Gastroesophageal sphincter (tissue), 4 donors: ENCODE measurements at regions not wholly inside any gene's neighbourhood (a gene's known extent, or its start where the extent isn't known, plus 50 kb on each side); places are given as distances from the start of the nearest gene placed in this dataset.

ENCODE experiments used
- ATAC-seq: fragments of 150-250 bp; one replicate; pipeline ENCODE4 v1.9.1; 2016; ENCODE audit warnings: mild to moderate bottlenecking, moderate library complexity
- H3K27ac ChIP-seq, 4 donors: fragments of 200-600 bp; sonication (generic) in 3 of 4; 1 replicate in 3 of 4; 2 replicates in 1 of 4; pipeline ENCODE4 v1.5.1; 2016 to 2019
- H3K27me3 ChIP-seq: fragments of 200-600 bp; sonication (generic); one replicate; pipeline ENCODE4 v1.5.1; 2019
- H3K36me3 ChIP-seq, 2 donors: fragments of 200-600 bp; sonication (generic); one replicate each; pipeline ENCODE4 v1.5.1; 2019; ENCODE audit warnings: control low read depth in 1 of 2
- H3K4me1 ChIP-seq, 3 donors: fragments of 200-600 bp; sonication (generic); 1 replicate in 2 of 3; 2 replicates in 1 of 3; pipeline ENCODE4 v1.5.1; 2016 to 2019; ENCODE audit warnings: control low read depth in 2 of 3
- H3K4me3 ChIP-seq, 2 donors: fragments of 200-600 bp; sonication (generic); one replicate each; pipeline ENCODE4 v1.5.1; 2019; ENCODE audit warnings: mild to moderate bottlenecking in 1 of 2, moderate library complexity in 1 of 2
- H3K9me3 ChIP-seq, 3 donors: fragments of 200-600 bp; sonication (generic); one replicate each; pipeline ENCODE4 v1.5.1; 2017 to 2019; ENCODE audit warnings: control low read depth in 2 of 3
- CTCF ChIP-seq, 4 experiments: fragments of 200-600 bp in 2 of 4; fragments of 450-650 bp in 2 of 4; sonication (generic) in 1 of 4; IDR thresholded peaks; one replicate each; pipeline ENCODE4 v1.5.1; 2017 to 2019; ENCODE audit warnings: antibody characterized with exemption in 4 of 4, mild to moderate bottlenecking in 2 of 4, moderate library complexity in 2 of 4
- EP300 ChIP-seq: sonication (generic); formaldehyde crosslinking; IDR thresholded peaks from one replicate; pipeline ENCODE4 v1.6.1; 2017; ENCODE audit warnings: antibody characterized with exemption, mild to moderate bottlenecking
- POLR2A ChIP-seq, 2 donors: fragments of 450-650 bp; IDR thresholded peaks; one replicate each; pipeline ENCODE4 v1.6.1; 2017; ENCODE audit warnings: antibody characterized with exemption in 2 of 2, mild to moderate bottlenecking in 2 of 2, moderate library complexity in 1 of 2
- POLR2AphosphoS5 ChIP-seq: sonication (generic); formaldehyde crosslinking; IDR thresholded peaks from one replicate; pipeline ENCODE4 v1.6.1; 2017; ENCODE audit warnings: antibody characterized with exemption
- WGBS, 2 donors: methylation state at CpG; one replicate each; pipeline ENCODE4 v1.1.5; 2018; ENCODE audit warnings: low coverage in 1 of 2; 5-methylcytosine and 5-hydroxymethylcytosine counted together

DNA sequence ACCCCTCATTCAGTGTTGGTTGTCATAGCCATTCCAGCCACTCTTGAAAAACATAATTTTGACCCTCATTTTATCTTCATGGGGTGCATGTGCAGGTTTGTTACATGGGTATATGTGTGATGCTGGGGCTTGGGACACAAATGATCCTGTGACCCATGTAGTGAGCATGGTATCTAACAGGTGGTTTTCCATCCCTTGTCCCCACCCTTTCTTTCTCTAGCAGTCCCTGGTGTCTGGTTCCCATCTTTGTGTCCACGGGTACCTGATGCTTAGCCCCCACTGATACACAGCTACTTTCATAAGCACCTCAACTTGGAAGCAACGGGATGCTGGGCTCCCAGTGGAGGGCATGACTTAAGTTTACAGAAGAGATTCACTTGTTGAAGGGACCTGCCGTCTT, 373.5 kb downstream of the UQCRFS1 start:
- Histone ChIP-seq H3K9me3 (no peaks in the 10 kb centered on the region), H3K4me1 (no peaks in the 10 kb centered on the region), H3K27ac (no peak overlapping the region), H3K36me3 (no peaks in the 10 kb centered on the region), H3K4me3 (no peak overlapping the region), H3K27me3 (peaks cover 35% of the 10 kb centered on the region)
- TF ChIP-seq POLR2A (IDR thresholded peaks at IDR 0.05) = no peak
- no peak for TF ChIP-seq EP300
- no peak for TF ChIP-seq POLR2AphosphoS5
- TF ChIP-seq CTCF (IDR thresholded peaks at IDR 0.05) = no peak
- WGBS, 2 donors = 65 to 76% methylated on average over 2 to 3 of the region's 3 CpGs
- ATAC-seq = no peak

DNA sequence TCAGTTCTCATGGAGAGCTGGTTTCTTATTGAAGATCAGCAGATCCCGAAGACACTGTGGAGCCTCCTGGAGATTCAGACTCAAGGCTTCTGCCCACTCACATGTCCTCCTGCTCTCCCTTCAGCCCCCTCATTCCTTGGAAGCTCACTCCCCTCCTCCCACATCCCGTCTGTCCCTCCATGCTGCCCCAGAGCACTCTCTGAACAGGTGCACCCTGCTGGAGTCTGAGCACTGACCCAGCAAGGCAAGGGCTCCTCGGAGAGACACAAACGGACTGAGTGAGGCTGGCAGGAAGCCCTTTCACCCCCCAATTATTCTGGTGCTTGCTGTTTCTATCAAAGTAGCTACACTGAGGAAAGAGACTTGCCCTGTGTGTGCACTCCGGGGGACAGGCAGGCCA, 374.0 kb downstream of the UQCRFS1 start:
- no peak overlapping the region for H3K4me3 ChIP-seq
- no peak for TF ChIP-seq CTCF (IDR thresholded peaks at IDR 0.05)
- TF ChIP-seq POLR2A (IDR thresholded peaks at IDR 0.05) = no peak
- TF ChIP-seq POLR2AphosphoS5 = no peak
- TF ChIP-seq EP300 = no peak
- H3K36me3 ChIP-seq = no peaks in the 10 kb centered on the region
- 57 to 100% methylated on average over 1 to 5 of the region's 5 CpGs for WGBS, 2 donors
- no peaks in the 10 kb centered on the region for H3K4me1 ChIP-seq
- no peak for ATAC-seq
- no peaks in the 10 kb centered on the region for H3K9me3 ChIP-seq
- H3K27ac ChIP-seq = no peak overlapping the region
- peaks cover 40% of the 10 kb centered on the region for H3K27me3 ChIP-seq

DNA sequence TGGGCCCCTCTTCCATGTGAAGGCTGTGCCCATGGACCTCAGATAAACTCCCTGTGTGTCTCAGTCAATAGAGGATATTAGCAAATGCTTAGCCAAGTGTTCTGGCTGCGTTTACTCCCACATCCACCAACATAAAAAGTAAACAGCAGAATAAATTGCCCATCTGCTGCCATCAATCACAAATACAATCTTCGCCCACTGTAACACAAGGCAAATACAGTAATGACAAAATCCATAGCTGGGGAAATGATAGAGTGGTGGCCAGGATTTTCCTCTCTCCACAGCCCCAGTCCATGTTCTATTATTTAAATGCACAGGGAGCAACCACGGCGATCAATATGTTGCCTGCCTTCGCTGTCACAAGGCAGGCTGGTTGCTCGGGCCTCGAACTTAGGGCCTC, 376.5 kb downstream of the UQCRFS1 start:
- H3K4me3 ChIP-seq = no peak overlapping the region
- ATAC-seq = no peak

GRCh38 chr19:28834996-28835395, 378.0 kb downstream of the UQCRFS1 start:
- no peak for TF ChIP-seq POLR2A (IDR thresholded peaks at IDR 0.05)
- no peak for TF ChIP-seq CTCF (IDR thresholded peaks at IDR 0.05)
- 25 to 36% methylated on average over 2 to 3 of the region's 3 CpGs for WGBS, 2 donors
- H3K4me3 ChIP-seq = no peak overlapping the region

More for the DNA sequence above, 376.5 kb downstream of the UQCRFS1 start:
- no peak for TF ChIP-seq POLR2A (IDR thresholded peaks at IDR 0.05)
- no peak for TF ChIP-seq POLR2AphosphoS5
- TF ChIP-seq CTCF (IDR thresholded peaks at IDR 0.05) = no peak
- no peak for TF ChIP-seq EP300
- H3K27ac ChIP-seq = no peak overlapping the region
- no peaks in the 10 kb centered on the region for H3K4me1 ChIP-seq
- H3K36me3 ChIP-seq = no peaks in the 10 kb centered on the region
- no peaks in the 10 kb centered on the region for H3K9me3 ChIP-seq
- WGBS, 2 donors = 67 to 82% methylated on average over 2 to 7 of the region's 7 CpGs
- H3K27me3 ChIP-seq = peaks cover 40% of the 10 kb centered on the region

GRCh38 chr19:28831462-28831861, 381.5 kb downstream of the UQCRFS1 start:
- H3K9me3 ChIP-seq = no peaks in the 10 kb centered on the region
- WGBS, 2 donors = no CpG with 5 or more reads among the region's 5 CpGs
- no peak for ATAC-seq
- no peaks in the 10 kb centered on the region for H3K4me1 ChIP-seq
- no peaks in the 10 kb centered on the region for H3K36me3 ChIP-seq
- TF ChIP-seq POLR2AphosphoS5 = no peak
- TF ChIP-seq EP300 = no peak
- no peak for TF ChIP-seq CTCF (IDR thresholded peaks at IDR 0.05)
- TF ChIP-seq POLR2A (IDR thresholded peaks at IDR 0.05) = no peak
- H3K27me3 ChIP-seq = peaks cover 28% of the 10 kb centered on the region
- H3K4me3 ChIP-seq = no peak overlapping the region
- H3K27ac ChIP-seq = no peak overlapping the region

More at GRCh38 chr19:28834996-28835395, 378.0 kb downstream of the UQCRFS1 start:
- no peaks in the 10 kb centered on the region for H3K9me3 ChIP-seq
- peaks cover 36% of the 10 kb centered on the region for H3K27me3 ChIP-seq
- no peaks in the 10 kb centered on the region for H3K4me1 ChIP-seq
- ATAC-seq = no peak
- H3K27ac ChIP-seq = no peak overlapping the region
- H3K36me3 ChIP-seq = no peaks in the 10 kb centered on the region
